GM18517 (cell line): ENCODE measurements at regions not wholly inside any gene's neighbourhood (a gene's known extent, or its start where the extent isn't known, plus 50 kb on each side); places are given as distances from the start of the nearest gene placed in this dataset.
"Not testable (repeated sequence)": the region's sequence is repeated elsewhere in the genome, so short reads cannot be mapped to it uniquely, and the experiment has no call there.

Experiments used
- ATAC-seq: cut with Tn5 transposase; IDR thresholded peaks from one replicate; pipeline ENCODE4 v1.9.1; 2021; ENCODE audit warnings: mild to moderate bottlenecking, moderate library complexity; ENCODE audit not compliant: unreplicated experiment

DNA sequence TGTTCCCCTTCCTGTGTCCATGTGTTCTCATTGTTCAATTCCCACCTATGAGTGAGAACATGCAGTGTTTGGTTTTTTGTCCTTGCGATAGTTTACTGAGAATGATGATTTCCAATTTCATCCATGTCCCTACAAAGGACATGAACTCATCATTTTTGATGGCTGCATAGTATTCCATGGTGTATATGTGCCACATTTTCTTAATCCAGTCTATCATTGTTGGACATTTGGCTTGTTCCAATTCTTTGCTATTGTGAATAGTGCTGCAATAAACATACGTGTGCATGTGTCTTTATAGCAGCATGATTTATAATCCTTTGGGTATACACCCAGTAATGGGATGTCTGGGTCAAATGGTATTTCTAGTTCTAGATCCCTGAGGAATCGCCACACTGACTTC, 712.5 kb upstream of the ADGRB3 start:
- not testable (repeated sequence) for ATAC-seq

DNA sequence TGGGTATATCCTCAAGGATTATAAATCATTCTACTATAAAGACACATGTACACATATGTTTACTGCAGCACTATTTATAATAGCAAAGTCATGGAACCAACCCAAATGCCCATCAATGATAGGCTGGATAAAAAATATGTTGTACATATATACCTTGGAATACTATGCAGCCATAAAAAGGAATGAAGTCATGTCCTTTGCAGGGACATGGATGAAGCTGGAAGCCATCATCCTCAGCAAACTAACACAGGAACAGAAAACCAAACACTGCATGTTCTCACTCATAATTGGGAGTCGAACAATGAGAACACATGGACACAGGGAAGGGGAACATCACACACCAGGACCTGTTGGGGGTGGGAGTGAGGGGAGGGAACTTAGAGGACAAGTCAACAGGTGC, 715.0 kb upstream of the ADGRB3 start:
- ATAC-seq, result not testable (repeated sequence)

DNA sequence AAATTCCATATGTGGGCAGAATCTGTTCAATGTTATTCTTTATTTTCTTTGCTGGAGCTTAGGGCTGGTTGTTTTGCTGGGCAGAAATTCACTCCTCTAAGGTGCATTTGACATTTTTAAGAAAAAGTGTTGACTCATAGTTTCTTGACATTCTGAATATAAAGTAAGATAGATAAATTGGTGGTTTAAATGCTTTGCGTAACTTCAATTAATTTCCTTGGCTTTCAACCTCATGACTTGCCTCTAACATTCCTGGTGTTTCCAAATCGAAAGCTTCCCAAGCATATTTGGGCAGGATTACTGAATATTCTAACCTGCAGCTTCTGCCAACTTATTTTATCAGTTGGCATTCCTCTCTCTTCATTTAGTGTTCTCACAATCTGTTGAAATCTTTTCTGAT, 718.7 kb upstream of the ADGRB3 start:
- no peak for ATAC-seq

DNA sequence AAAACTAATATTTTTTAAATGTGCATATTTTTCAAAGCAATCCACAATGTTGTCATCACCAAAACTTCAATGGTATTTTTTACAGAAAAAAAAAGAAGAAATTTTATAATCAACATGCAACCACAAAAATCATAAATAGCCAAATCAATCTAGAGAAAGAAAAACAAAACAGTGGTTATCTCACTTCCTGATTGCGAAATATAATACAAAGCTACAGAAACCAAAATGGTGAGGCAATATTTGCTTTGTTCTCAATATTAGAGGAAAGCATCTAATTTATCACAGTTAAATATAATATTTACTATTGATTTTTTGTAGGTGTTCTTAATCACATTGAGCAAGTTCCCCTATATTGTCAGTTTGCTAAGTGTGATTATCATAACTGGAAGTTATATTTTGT, 720.7 kb upstream of the ADGRB3 start:
- no peak for ATAC-seq

DNA sequence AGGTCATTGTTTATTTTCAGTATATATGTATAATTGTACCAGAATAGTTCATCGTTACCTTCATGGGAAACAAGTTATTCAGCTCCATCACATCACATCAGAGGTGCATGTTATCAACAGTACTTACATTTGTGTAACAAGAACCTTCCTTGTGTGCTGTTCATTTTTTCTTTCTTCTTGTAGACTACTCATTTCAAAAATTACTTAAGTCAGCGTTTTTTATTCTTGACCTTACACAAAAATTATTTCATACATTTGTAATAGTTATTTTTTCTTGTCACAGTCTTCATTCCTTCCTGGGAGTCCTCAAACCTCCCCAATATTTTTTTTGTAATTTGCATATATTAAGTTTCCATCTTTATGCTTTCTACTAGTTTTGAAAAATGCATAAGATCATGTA, 725.7 kb upstream of the ADGRB3 start:
- no peak for ATAC-seq

DNA sequence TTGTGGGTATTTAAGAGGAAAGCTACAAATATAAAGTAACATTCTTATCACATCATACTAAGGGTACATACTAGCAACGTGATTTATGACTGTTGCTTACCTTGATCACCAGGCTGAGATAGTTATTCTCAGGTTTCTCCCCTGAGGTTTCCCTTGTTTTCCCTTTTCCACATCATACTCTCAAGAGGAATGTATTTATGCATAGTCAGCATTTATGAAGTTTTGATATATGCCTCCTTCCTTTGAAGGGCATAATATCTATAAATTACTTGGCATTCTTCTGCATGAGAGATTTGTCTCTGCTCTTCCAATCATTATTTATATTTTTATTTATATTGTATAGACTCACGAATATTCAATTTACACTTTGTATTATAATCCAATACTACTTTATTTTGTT, 726.7 kb upstream of the ADGRB3 start:
- no peak for ATAC-seq

DNA sequence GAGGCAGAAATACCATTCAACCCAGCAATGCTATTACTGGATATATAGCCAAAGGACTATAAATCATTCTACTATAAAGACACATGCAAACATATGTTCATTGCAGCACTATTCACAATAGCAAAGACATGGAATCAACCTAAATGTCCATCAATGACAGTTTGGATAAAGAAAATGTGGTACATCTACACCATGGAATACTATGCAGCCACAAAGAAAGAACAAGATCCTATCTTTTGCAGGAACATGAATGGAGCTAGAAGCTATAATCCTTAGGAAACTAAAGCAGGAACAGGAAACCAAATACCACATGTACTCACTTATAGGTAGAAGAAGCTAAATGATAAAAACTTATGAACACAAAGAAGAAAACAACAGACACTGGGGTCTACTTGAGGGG, 730.3 kb upstream of the ADGRB3 start:
- ATAC-seq, result not testable (repeated sequence)

DNA sequence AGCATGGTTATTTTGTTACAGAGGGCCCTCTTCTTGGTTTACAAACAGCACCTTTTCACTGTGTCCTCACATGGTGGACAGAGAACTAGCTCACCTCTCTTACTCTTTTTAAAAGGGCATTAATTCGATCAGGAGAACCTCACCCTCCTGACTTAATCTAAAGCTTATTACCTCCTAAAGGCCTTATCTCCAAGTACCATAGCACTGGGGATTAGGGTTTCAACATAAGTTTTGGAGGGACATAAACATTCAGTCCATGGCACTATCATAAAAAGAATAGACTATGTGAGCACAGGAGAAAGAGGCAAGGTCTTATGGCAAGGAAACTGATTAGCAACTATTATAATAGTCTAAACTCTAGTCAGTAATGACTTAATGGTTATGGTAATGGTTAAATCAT, 736.2 kb upstream of the ADGRB3 start:
- no peak for ATAC-seq

DNA sequence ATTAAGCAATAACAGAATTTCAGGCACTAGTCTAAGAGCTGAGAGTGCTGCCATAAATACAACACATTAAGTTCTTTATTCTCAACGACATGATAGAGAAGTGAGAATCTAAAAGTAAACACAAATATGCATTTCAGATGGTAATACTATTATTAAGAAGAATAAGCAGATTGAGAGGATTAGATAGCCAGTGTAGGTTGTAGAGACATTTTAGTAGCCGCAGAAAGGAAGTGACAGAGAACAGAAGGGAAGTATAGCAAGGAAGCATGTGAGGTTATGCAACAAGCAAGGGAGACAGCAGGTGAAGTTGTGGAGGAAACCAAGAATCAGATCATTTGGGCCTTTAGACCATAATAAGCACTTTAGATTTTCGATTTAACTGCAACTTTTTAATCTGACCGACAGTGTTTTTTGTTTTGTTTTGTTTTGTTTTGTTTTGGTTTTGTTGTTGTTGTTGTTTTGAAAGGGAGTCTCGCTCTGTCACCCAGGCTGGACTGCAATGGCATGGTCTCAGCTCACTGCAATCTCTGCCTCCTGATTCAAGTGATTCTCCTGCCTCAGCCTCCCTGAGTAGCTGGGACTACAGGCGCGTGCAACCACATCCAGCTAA, 737.0 kb upstream of the ADGRB3 start:
- no peak for ATAC-seq

DNA sequence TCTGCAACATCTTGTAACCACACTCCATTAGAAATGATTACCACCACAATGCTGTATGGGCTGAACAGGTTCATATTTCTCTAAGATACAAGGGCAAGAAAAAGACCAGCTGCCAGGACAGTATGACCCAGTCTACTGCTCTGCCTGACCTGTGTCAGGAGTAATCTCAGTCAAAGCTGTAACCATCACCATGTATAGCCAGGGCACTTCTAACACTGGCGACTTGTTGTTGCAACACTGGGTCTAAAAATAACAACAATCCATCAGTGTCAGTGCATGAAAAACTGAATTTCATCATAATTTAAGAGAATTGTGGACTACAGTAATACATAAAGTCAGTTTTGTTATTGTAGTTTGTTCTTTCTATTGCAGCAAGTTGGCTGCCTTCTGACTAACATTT, 738.6 kb upstream of the ADGRB3 start:
- ATAC-seq, result no peak

DNA sequence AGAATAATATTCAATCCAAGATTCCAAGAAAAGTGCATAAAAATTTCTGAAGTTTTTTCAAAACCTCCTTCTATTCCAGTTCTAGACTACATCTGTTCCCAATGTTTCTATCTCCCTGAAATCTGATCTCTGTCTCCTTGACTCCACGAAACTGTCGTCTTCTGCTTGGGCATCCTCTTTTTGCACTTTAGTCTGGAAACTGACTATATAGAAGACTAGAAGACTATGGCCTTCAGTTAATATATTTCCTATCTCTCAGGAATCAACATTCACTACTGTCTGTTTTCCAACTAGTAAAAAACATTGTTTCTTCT, 745.4 kb upstream of the ADGRB3 start:
- no peak for ATAC-seq

DNA sequence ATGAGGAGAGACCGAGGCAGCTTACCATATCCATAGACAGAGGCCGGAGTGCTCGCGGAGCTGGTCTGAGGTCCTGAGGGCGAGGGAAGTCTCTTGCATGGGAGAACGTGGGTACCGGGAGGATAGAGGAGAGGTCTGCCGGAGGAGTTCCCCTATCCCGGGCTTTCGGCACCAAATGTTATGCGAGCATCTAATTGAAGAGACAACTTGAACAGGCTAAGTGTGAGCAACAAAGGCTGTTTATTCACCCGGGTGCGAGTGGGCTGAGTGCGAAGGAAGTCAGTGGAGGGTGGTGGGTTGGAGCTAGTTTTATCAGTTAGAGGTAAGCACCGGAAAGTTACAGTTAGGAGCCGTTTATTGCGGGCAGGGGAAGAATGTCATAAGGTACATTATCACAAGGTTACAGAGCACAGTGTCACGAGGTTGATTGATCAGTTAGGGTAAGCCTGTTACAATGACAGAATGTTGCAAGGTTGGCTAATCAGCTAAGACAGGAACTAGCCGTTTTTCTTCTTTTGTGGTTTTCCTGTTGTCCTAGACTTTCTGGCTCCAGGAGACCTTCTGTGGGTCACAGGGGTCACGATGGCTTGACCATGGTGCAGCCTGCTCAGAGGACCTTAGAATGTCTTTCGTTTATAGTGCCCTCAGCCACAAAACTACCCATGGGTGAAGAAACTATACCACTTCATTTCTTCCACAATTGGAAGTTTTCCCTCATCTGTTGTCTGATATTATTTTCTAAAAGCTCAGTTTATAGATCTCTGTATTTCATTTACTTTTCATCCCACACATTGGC, 746.0 kb upstream of the ADGRB3 start:
- no peak for ATAC-seq

DNA sequence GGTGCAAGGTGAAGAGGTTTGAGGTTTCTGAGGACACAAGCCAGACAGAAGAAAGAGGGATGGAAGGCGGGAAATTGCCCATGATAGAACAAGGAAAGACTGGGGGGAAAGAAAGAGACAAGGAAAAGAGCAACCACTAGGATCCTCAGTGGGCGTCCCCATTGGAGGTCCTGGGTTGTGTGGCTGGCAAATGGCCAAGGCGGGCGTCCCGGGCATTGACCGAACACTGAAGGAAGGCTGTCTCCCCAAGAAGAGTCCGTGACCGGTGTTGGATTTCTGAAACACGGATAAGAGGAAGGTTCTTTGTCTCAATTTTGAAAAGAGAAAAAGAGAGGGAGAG, 746.6 kb upstream of the ADGRB3 start:
- no peak for ATAC-seq

DNA sequence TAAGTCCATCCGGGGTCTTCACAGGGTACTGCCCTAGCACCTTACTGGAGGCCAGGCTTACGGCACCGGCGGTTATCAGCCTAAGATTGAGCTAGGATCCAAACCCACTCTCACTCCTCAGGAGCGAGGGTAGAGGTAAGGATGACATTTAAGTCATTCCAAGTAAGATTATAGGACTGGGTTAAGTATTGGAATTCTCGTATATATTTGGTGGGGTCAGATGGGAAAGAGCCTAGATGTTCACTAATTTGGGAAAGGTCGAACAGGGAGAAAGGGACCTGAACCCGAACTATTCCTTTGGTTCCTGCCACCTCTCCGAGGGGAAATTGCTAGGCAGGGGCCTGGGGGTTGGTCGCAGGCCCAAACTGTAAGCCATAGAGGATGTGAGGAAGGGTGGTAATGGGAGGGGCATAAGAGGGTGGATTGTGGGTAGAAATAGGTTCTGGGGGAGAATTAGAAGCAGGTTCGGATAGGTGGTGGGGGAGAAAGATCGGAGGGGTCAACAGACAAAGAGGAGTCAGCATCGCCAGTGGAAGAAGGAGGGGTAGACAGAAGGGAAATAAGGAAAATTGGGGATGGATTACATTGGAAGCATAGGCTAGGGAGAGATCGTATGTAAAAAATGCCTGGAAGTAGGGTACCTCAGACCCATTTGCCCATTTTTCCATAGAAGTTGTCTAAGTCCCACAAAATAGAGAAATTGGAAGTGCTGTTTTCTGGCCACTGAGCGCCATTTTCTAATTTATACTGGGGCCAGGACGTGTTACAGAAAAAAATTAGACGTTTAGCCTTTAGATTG, 747.1 kb upstream of the ADGRB3 start:
- no peak for ATAC-seq

DNA sequence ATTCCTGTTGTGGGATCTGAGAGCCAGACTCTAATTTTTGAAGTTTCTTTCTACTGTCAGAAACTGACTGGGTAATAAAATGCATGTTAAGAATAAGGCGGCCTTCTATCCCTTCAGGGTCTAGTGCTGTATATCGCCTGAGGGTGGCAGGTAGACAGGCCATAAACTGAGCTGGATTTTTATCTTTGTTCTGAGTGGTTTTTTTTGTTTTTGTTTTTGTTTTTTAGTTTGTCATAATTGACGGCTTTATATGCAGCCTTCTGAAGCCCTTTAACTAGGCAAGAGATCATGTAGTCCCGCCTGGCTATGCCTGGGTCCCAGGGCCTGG, 747.7 kb upstream of the ADGRB3 start:
- ATAC-seq, result no peak

DNA sequence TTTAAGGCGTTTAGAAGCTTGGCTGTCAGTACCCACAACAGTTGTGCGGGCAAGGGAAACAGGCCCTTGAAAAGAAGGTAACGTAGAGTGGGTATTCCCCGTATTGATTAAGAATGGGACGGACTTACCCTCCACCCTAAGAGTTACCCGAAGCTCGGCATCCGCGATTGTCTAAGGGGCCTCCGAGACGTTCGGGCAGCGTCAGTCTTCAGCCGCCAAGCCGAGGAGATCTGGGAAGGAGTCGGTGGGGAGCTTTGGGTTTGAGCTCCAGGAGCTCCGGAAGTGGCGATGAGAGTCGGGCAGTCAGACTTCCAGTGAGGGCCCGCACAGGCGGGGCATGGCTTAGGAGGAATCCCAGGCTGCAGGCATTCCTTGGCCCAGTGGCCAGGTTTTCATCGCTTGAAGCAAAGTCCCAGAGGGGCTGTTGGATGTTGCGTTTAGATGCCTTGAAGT, 748.2 kb upstream of the ADGRB3 start:
- ATAC-seq, result no peak

DNA sequence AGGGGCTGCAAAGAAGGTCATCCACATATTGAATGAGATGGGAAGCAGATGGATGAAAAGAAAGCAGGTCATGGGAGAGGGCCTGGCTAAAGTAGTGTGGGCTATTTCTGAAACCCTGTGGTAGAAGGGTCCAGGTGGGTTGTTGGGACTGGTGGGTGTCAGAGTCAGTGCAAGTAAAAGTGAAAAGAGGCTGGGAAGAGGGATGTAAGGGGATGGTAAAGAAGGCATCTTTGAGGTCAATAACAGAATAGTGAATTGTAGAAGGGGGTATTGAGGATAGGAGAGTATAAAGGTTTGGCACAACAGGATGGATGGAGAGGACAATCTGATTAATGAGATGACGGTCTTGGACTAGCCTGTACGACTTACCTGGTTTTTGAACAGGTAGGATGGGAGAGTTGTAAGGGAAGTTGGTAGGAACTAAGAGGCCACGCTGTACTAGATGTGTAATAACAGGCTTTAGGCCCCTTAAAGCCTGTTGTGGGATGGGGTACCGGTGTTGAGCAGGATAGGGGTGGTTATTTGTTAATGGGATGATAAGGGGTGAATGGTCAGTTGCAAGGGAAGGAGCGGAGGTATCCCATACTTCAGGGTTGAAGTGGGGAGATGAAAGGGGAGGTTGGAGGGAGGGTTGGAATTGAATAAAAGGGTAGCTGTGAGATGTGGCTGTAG, 748.9 kb upstream of the ADGRB3 start:
- no peak for ATAC-seq

DNA sequence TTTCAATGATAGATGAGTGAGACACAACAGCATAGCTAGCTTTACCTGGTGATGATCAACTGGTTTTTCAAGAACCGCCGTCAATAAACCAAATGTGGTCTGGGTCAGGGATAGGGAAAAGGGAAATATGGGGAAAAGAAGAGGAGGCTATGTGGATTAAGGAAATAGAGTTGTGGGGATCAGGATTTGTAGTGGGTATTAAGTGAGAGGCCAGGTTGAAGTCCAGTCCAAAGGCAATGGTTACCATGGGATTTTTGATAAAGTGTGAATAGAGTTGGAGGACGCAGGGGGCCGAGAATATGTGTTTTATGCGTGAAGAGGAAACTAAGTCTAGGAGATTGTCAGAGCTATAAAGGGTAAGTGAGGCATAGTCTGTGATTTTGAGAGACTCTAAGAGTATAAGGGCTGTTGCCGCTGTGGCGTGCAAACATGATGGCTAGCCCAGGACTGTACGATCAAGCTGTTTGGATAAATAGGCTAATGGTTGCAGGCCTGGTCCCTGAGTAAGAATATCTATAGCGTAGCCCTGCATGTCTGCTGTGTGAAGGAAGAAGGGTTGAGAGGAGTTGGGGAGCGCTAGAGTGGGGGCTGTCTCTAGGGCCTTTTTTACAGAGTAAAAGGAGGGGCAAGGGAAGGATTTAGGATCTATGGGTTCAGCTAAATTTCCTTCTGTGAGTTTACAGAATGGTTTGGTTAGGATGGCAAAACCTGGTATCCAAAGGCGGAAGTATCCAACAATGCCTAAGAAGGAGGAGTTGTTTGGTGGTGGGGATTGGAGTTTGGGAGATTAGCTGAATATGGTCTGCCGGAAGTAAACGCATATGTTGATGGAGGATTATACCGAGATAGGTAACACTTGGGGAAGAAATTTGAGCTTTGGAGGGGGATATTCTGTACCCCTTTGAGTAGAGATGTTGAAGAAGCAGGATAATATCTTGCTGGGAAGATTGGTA, 749.7 kb upstream of the ADGRB3 start:
- no peak for ATAC-seq

DNA sequence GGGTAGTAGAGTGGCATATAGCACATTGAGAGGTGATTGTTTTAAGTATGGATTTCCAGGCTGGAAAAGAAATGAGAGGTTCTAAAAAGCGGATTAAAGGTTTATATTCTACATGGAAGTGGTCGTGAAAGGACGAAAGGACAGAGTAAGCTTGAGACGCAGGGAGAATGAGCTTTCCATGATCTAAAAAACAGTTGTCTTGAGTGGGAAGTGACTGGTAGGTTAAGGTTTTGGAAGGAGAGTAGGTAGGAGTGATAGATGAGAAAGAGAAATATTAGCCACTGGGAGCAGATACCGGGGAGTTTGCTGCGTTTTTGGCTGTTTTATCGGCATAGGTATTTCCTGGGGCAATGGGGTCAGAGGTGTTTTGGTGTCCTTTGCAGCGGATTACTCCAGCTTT, 750.6 kb upstream of the ADGRB3 start:
- no peak for ATAC-seq

DNA sequence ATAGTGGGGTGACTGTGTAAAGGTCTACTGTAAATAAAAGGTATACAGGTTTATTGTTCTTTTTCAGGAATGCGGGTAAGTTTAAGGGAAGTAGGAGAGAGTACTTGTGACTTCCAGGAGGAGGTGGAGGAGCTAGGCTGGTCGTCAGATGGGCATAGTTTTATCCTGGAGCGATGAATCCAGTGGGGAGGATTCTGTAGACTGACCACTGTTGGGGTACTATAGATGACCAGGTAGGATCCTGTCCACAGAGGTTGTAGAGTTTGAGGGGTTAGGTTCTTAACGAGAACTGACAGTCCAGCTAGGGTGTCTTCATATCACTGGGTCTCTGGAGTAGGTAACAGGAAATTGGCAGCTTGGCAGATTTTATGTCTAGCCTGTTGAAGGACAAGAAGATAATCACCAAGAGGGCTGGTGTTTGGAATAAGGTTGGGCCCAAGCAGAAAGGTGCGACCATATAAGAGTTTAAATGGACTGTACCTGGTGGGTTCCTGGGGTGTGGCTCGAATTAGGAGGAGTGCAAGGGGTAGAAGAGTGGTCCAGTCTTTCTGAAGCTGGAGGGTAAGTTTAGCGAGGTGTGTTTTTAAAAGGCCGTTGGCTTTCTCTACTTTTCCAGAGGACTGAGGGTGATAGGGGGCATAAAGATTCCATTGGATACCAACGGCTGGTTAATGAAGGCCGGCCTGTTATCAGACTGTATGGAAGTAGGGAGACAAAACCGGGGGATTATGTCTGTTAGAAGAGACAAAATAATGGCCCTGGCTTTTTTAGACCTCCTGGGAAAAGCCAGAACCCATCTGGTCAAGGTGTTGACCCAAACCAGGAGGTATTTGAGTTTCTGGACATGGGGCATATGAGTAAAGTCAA, 751.3 kb upstream of the ADGRB3 start:
- no peak for ATAC-seq
